Testis (tissue), 2 donors: ENCODE measurements at regions not wholly inside any gene's neighbourhood (a gene's known extent, or its start where the extent isn't known, plus 50 kb on each side); places are given as distances from the start of the nearest gene placed in this dataset.
"Not testable (repeated sequence)": the region's sequence is repeated elsewhere in the genome, so short reads cannot be mapped to it uniquely, and the experiment has no call there.

ENCODE experiments used
- DNase-seq: peaks from one replicate; pipeline ENCODE4 v3.0.0-alpha.2; 2019
- H3K27ac ChIP-seq, 2 donors: fragments of 200-600 bp; sonication (generic); one replicate each; pipeline ENCODE4 v1.5.1; 2019
- H3K27me3 ChIP-seq: fragments of 200-600 bp; sonication (generic); one replicate; pipeline ENCODE4 v1.5.1; 2019
- H3K36me3 ChIP-seq: fragments of 200-600 bp; sonication (generic); one replicate; pipeline ENCODE4 v1.5.1; 2017; ENCODE audit warnings: low read depth; ENCODE audit errors: missing control alignments
- H3K4me1 ChIP-seq: fragments of 200-600 bp; sonication (generic); one replicate; pipeline ENCODE4 v1.5.1; 2019
- H3K4me3 ChIP-seq, 2 donors: fragments of 200-600 bp; sonication (generic); one replicate each; pipeline ENCODE4 v1.5.1; 2017 to 2019
- H3K9me3 ChIP-seq: fragments of 200-600 bp; sonication (generic); one replicate; pipeline ENCODE4 v1.5.1; 2017
- POLR2A ChIP-seq: fragments of 450-650 bp; IDR thresholded peaks from one replicate; pipeline ENCODE4 v1.6.1; 2017; ENCODE audit warnings: antibody characterized with exemption, mild to moderate bottlenecking, moderate library complexity
- WGBS, 2 donors: methylation state at CpG; one replicate each; pipeline ENCODE4 v1.1.5; 2018; 5-methylcytosine and 5-hydroxymethylcytosine counted together
- intact Hi-C: fragments of 100-400 bp; cut with DNase I; formaldehyde crosslinking; loops from one replicate; pipeline ENCODE4 v1.15.1; 2023; ENCODE audit warnings: low total_unique reads
- TF ChIP-seq, protein P1 (sequence below), 3 experiments: fragments of 450-650 bp in 2 of 3; fragments of 200-600 bp in 1 of 3; sonication (generic) in 1 of 3; IDR thresholded peaks; one replicate each; pipeline ENCODE4 v1.5.1; 2016 to 2019; ENCODE audit warnings: antibody characterized with exemption in 3 of 3, mild to moderate bottlenecking in 2 of 3, moderate library complexity in 1 of 3

DNA sequence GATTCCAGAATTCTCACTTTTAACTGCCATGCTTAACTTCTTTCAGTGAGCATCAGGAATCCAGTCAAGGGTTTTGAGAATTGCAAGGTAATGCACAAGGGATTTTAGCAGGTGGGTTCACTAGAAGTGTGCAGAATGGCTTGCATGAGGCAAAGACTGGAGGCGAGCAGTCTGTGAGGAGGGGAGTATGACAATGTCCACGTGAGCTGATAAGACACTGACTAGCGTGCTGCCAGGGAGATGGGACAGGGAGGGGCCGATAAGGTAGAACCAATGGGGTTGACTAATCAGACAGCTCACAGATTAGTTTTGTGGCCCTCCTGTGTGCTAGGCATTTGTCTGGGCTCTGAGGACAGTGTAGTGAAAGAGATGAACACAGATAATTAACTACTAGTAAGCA, 102.0 kb upstream of the DAZL start:
- Histone ChIP-seq H3K4me1 (no peaks in the 10 kb centered on the region), H3K36me3 (no peaks in the 10 kb centered on the region), H3K4me3 (no peak overlapping the region), H3K9me3 (no peaks in the 10 kb centered on the region), H3K27me3 (no peaks in the 10 kb centered on the region), H3K27ac (no peak overlapping the region)
- intact Hi-C loops, result no loop called here
- TF ChIP-seq, protein P1, sequence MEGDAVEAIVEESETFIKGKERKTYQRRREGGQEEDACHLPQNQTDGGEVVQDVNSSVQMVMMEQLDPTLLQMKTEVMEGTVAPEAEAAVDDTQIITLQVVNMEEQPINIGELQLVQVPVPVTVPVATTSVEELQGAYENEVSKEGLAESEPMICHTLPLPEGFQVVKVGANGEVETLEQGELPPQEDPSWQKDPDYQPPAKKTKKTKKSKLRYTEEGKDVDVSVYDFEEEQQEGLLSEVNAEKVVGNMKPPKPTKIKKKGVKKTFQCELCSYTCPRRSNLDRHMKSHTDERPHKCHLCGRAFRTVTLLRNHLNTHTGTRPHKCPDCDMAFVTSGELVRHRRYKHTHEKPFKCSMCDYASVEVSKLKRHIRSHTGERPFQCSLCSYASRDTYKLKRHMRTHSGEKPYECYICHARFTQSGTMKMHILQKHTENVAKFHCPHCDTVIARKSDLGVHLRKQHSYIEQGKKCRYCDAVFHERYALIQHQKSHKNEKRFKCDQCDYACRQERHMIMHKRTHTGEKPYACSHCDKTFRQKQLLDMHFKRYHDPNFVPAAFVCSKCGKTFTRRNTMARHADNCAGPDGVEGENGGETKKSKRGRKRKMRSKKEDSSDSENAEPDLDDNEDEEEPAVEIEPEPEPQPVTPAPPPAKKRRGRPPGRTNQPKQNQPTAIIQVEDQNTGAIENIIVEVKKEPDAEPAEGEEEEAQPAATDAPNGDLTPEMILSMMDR (IDR thresholded peaks at IDR 0.05), result no peak
- no peak for TF ChIP-seq POLR2A
- 50 to 61% methylated on average over 4 of the region's 4 CpGs for WGBS, 2 donors
- no peak for DNase-seq

DNA sequence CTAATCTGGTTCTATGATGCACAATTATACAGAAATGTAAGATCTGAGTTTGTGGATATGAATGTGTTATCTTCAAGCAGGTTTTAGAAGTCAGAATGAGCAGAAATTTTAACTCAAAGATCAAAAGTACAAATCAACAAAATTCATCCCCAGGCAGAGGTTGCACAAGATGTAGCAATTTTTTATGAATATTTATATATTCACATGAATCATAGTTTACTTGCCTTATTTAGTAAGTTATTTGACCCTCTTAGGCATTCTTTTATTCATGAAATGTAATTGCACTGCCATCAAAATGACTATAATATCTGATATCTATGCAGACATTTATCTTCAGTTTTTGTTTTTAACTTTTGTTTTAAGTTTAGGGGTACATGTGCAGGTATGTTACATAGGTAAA, 103.1 kb upstream of the DAZL start:
- Histone ChIP-seq H3K27ac (no peak overlapping the region), H3K4me1 (no peaks in the 10 kb centered on the region), H3K36me3 (no peaks in the 10 kb centered on the region), H3K27me3 (no peaks in the 10 kb centered on the region), H3K9me3 (no peaks in the 10 kb centered on the region), H3K4me3 (no peak overlapping the region)
- intact Hi-C loops, result no loop called here
- TF ChIP-seq, protein P1 (IDR thresholded peaks at IDR 0.05), result no peak
- no peak for TF ChIP-seq POLR2A
- DNase-seq, result no peak

DNA sequence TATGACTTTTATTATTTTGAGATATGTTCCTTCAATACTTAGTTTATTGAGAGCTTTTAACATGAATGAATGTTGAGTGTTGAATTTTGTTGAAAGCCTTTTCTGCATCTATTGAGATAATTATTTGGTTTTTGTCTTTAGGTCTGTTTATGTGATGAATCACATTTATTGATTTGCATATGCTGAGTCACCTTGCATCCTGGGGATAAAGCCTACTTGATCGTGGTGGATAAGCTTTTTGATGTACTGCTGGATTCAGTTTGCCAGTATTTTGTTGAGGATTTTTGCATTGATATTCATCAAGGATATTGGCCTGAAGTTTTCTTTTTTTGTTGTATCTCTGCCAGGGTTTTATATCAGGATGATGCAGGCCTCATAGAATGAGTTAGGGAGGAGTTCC, 106.5 kb upstream of the DAZL start:
- intact Hi-C loops, H3K4me1 ChIP-seq, H3K36me3 ChIP-seq, DNase-seq, H3K9me3 ChIP-seq, H3K27ac ChIP-seq, H3K27me3 ChIP-seq, H3K4me3 ChIP-seq: not testable (repeated sequence)
- WGBS, 2 donors, result 90% methylated on average over 1 of the region's 1 CpG

DNA sequence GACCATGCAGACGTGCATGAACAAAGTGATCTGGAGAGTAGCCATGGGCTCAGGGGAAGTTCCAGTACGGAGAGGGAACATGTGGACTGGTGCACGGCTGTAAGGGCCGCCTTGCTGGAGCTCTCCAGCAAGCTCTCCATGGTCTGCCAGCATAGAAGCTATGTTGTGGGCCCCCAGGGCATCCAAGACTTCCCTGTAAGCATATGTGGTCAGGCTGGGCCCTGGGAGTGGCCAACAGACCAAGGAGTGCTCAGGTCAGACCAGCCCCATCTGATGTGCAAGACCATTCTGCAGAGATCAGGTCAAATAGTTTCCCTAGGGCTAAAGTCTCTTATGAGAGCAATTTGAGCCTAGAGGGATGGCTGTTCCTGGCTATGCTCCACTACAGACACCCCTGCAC, 110.1 kb upstream of the DAZL start:
- H3K9me3 ChIP-seq, result no peaks in the 10 kb centered on the region
- 84 to 90% methylated on average over 4 of the region's 4 CpGs for WGBS, 2 donors
- intact Hi-C loops, result no loop called here
- H3K36me3 ChIP-seq, result no peaks in the 10 kb centered on the region
- H3K27me3 ChIP-seq, result no peaks in the 10 kb centered on the region
- TF ChIP-seq POLR2A, result no peak
- TF ChIP-seq, protein P1 (IDR thresholded peaks at IDR 0.05), result no peak
- H3K4me1 ChIP-seq, result no peaks in the 10 kb centered on the region
- DNase-seq, result no peak
- H3K4me3 ChIP-seq, result no peak overlapping the region
- no peak overlapping the region for H3K27ac ChIP-seq

DNA sequence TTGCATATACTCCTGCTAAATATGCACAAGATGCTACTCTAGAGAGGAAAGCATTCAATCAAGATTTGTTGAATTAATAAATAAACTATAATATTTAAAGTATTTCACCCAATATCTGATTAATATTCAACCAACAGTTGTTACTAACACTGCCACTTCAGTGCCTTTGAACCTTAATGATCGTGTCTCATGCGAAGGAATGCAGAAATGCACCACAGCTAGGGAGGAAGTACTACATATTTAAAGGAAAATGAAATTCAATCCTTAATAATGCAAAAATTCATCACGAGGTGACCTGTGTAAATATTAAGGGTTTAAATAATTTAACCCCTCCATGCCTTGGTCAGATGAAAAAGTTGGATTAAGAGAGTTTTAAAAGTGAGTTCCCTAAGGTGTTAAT, 114.2 kb upstream of the DAZL start:
- Histone ChIP-seq H3K36me3 (no peaks in the 10 kb centered on the region), H3K4me1 (no peaks in the 10 kb centered on the region), H3K27me3 (no peaks in the 10 kb centered on the region), H3K9me3 (no peaks in the 10 kb centered on the region), H3K4me3 (no peak overlapping the region), H3K27ac (no peak overlapping the region)
- TF ChIP-seq, protein P1 (IDR thresholded peaks at IDR 0.05), result no peak
- no peak for TF ChIP-seq POLR2A
- intact Hi-C loops, result no loop called here
- 72% methylated on average over 3 of the region's 3 CpGs for WGBS, 2 donors
- DNase-seq, result no peak
